ENCODE measurements at regions not wholly inside any gene's neighbourhood (a gene's known extent, or its start where the extent isn't known, plus 50 kb on each side); places are given as distances from the start of the nearest gene placed in this dataset.

DNA sequence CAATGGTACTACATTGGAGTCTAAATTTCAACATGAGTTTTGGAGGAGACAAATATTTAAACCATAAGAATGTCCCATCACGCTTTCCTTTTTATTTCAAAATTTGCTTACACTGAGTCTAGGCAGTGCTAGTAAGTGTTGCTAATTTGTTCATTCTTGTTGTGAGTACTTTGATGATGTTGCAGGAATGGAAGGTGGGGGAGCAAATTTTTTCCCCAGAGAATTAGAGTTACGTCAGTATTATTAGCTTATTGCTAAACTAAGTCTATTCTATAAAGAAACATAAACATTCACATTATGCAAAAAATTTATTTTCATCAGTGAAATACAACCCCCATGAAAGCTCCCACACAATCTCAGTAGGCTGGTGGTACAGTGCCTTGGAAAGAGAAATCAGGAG lies 88.0 kb downstream of the BLID start:
- no peak for DNase-seq
- no peak for TF ChIP-seq POLR2A (IDR thresholded peaks at IDR 0.05)
- TF ChIP-seq, protein P1, sequence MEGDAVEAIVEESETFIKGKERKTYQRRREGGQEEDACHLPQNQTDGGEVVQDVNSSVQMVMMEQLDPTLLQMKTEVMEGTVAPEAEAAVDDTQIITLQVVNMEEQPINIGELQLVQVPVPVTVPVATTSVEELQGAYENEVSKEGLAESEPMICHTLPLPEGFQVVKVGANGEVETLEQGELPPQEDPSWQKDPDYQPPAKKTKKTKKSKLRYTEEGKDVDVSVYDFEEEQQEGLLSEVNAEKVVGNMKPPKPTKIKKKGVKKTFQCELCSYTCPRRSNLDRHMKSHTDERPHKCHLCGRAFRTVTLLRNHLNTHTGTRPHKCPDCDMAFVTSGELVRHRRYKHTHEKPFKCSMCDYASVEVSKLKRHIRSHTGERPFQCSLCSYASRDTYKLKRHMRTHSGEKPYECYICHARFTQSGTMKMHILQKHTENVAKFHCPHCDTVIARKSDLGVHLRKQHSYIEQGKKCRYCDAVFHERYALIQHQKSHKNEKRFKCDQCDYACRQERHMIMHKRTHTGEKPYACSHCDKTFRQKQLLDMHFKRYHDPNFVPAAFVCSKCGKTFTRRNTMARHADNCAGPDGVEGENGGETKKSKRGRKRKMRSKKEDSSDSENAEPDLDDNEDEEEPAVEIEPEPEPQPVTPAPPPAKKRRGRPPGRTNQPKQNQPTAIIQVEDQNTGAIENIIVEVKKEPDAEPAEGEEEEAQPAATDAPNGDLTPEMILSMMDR (IDR thresholded peaks at IDR 0.05) = no peak
- no peaks in the 10 kb centered on the region for H3K27me3 ChIP-seq
- peaks cover 0 to 12% (median 0%) of the 10 kb centered on the region in 3 donors for H3K4me1 ChIP-seq
- intact Hi-C loops (cut with DNase I) = loop anchor here (10.0 kb wide), 1 partner anchor 177 kb away; no protein-coding TSS in a partner anchor
- no peak overlapping the region for H3K27ac ChIP-seq
- 91 to 96% methylated on average over 2 of the region's 2 CpGs for WGBS, 2 donors
- H3K4me3 ChIP-seq = no peak overlapping the region
- no peaks in the 10 kb centered on the region for H3K9me3 ChIP-seq
- H3K36me3 ChIP-seq = no peaks in the 10 kb centered on the region

DNA sequence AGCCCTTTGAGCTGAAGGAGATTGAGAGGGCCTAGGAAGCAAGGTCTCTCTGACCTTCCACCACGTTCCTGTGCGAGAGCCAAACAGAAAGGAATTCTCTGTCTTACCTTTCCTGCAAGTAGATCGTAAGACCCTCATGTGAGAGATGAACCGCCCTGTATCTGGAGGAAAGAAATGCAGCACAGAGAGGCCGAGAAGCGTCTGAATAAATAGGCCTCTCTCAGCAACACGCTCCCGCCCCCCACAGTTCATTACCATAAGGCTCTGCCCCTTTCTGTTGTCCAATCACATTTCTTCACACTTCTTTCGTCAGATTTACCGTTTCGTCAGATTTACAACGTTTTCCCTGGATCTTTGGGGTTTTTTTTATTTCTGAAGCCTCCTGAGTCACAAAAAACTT lies 90.3 kb downstream of the BLID start:
- 88 to 91% methylated on average over 12 of the region's 12 CpGs for WGBS, 2 donors
- no peak for DNase-seq
- H3K36me3 ChIP-seq = no peaks in the 10 kb centered on the region
- no peaks in the 10 kb centered on the region for H3K27me3 ChIP-seq
- no peak overlapping the region for H3K27ac ChIP-seq
- H3K4me3 ChIP-seq = no peak overlapping the region
- no peak for TF ChIP-seq POLR2A (IDR thresholded peaks at IDR 0.05)
- TF ChIP-seq, protein P1 (IDR thresholded peaks at IDR 0.05) = no peak
- no peaks in the 10 kb centered on the region for H3K4me1 ChIP-seq
- H3K9me3 ChIP-seq = no peaks in the 10 kb centered on the region
- intact Hi-C loops (cut with DNase I) = loop anchor here (10.0 kb wide), 1 partner anchor 179 kb away; no protein-coding TSS in a partner anchor

DNA sequence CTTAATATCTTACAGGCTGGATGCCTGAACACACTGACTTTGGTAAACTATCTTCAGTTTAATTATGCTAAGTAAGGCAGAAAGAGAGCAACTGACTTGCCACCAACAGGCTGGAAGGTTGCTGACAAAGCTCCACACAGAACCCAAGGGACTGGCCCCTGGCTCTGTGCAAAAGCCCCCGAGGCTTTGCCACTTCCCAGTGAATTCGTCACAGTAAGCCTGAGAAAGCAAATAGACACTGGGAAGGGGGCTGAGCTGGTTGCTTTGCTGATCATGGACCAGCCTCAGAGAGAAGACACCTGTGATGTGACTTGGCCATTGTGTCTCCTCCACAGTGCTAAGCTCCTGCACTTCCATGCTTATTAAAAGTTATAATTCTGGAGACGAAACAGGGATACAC lies 91.7 kb downstream of the BLID start:
- Histone ChIP-seq H3K9me3 (no peaks in the 10 kb centered on the region), H3K4me3 (no peak overlapping the region), H3K36me3 (no peaks in the 10 kb centered on the region), H3K4me1 (no peaks in the 10 kb centered on the region), H3K27ac (no peak overlapping the region), H3K27me3 (no peaks in the 10 kb centered on the region)
- WGBS, 2 donors = 57 to 78% methylated on average over 3 of the region's 3 CpGs
- intact Hi-C loops (cut with DNase I) = loop anchor here (10.0 kb wide), 1 partner anchor 181 kb away; no protein-coding TSS in a partner anchor
- no peak for DNase-seq
- TF ChIP-seq POLR2A (IDR thresholded peaks at IDR 0.05) = no peak
- TF ChIP-seq, protein P1 (IDR thresholded peaks at IDR 0.05) = no peak

DNA sequence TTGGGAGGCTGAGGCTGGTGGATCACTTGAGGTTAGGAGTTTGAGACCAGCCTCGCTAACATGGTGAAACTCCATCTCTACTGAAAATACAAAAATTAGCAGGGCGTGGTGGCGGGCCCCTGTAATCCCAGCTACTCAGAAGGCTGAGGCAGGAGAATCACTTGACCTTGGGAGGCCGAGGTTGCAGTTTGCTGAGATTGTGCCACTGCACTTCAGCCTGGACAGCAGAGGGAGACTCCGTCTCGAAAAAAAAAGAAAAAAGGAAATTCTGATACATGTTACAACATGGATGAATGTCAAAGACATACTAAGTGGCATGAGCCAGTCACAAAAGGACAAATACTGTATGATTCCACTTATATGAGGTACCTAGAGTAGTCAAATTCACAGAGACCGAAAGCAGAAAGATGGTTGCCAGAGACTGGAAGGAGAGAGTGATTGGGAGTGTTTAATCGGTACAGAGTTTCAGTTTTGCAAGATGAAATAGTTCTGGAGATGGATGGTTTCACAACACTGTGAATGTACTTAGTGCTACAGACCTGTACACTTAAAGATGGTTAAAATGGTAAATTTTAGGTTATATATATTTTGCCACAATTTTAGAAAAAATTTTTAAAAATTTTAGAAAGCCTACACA lies 92.3 kb downstream of the BLID start:
- DNase-seq = no peak
- no peaks in the 10 kb centered on the region for H3K9me3 ChIP-seq
- no peak for TF ChIP-seq POLR2A (IDR thresholded peaks at IDR 0.05)
- TF ChIP-seq, protein P1 (IDR thresholded peaks at IDR 0.05) = peak in 1 of 6 experiments; percentile 28
- no peak overlapping the region for H3K27ac ChIP-seq
- intact Hi-C loops (cut with DNase I) = loop anchor here (10.0 kb wide), 1 partner anchor 181 kb away; no protein-coding TSS in a partner anchor
- H3K4me1 ChIP-seq = no peaks in the 10 kb centered on the region
- H3K27me3 ChIP-seq = no peaks in the 10 kb centered on the region
- 69 to 91% methylated on average over 8 of the region's 8 CpGs for WGBS, 2 donors
- no peaks in the 10 kb centered on the region for H3K36me3 ChIP-seq
- H3K4me3 ChIP-seq = no peak overlapping the region

DNA sequence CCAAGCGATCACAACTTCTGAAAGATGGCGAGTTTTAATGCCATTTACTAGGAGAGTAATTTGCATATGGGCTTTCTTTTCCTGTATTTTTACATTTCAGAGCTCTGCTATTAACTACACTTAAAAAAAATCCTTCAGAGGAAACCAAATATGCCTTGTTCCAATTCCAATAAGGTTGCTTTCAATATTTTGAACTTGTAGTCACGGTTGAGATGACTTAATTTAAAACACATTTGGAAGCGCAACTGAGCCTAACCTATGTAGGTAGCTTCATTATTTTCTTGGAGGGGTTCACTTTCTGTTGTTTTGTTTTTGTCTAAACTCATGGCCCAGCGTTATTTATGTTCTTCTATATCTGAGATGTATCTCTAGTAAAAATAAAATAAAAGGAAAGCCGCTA lies 93.4 kb downstream of the BLID start:
- TF ChIP-seq, protein P1 (IDR thresholded peaks at IDR 0.05) = no peak
- no peak for TF ChIP-seq POLR2A (IDR thresholded peaks at IDR 0.05)

More for the DNA sequence above, 93.4 kb downstream of the BLID start:
- DNase-seq = no peak
- Histone ChIP-seq H3K27ac (no peak overlapping the region), H3K4me1 (no peaks in the 10 kb centered on the region), H3K27me3 (no peaks in the 10 kb centered on the region), H3K4me3 (no peak overlapping the region), H3K9me3 (no peaks in the 10 kb centered on the region), H3K36me3 (no peaks in the 10 kb centered on the region)
- intact Hi-C loops (cut with DNase I) = loop anchor here (10.0 kb wide), 1 partner anchor 182 kb away; no protein-coding TSS in a partner anchor
- 89 to 92% methylated on average over 6 of the region's 6 CpGs for WGBS, 2 donors
